ENCODE measurements at regions not wholly inside any gene's neighbourhood (a gene's known extent, or its start where the extent isn't known, plus 50 kb on each side); places are given as distances from the start of the nearest gene placed in this dataset.
A peak's percentile ranks its signal among the peaks of the same experiment; 100 is the strongest.

GRCh38 chr2:226647621-226648518 is 151.8 kb downstream of the IRS1 start:
- H3K9me3 ChIP-seq (ENCODE audit: control insufficient read depth, insufficient read depth, low read depth, low read length) = no peaks in the 10 kb centered on the region
- H2AFZ ChIP-seq (ENCODE audit: low read length) = no peak overlapping the region
- H4K20me1 ChIP-seq (ENCODE audit: control insufficient read depth, extremely low read depth, insufficient read depth, low read length) = no peaks in the 10 kb centered on the region
- H3K9ac ChIP-seq (ENCODE audit: insufficient read depth, low read length) = no peak overlapping the region
- no peak overlapping the region for H3K4me2 ChIP-seq (ENCODE audit: extremely low read depth, insufficient read depth, low read length)
- TF ChIP-seq EZH2 (IDR thresholded peaks at IDR 0.05; ENCODE audit: low read length, missing control alignments) = no peak
- TF ChIP-seq, protein P1, sequence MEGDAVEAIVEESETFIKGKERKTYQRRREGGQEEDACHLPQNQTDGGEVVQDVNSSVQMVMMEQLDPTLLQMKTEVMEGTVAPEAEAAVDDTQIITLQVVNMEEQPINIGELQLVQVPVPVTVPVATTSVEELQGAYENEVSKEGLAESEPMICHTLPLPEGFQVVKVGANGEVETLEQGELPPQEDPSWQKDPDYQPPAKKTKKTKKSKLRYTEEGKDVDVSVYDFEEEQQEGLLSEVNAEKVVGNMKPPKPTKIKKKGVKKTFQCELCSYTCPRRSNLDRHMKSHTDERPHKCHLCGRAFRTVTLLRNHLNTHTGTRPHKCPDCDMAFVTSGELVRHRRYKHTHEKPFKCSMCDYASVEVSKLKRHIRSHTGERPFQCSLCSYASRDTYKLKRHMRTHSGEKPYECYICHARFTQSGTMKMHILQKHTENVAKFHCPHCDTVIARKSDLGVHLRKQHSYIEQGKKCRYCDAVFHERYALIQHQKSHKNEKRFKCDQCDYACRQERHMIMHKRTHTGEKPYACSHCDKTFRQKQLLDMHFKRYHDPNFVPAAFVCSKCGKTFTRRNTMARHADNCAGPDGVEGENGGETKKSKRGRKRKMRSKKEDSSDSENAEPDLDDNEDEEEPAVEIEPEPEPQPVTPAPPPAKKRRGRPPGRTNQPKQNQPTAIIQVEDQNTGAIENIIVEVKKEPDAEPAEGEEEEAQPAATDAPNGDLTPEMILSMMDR (conservative IDR thresholded peaks at IDR 0.05 in 1 of 2, IDR thresholded peaks at IDR 0.05 in 1 of 2; ENCODE audit: low read depth in 1 of 2, low read length in 2 of 2) = no peak
- peak in 1 of 2 donors; percentile 81 for DNase-seq (ENCODE audit: low read depth in 2 of 2)
- no peak overlapping the region for H3K4me3 ChIP-seq (replicated peaks in 1 of 4; ENCODE audit: control extremely low read depth in 1 of 4, insufficient read depth in 1 of 4, low read depth in 3 of 4, low read length in 4 of 4)
- peaks cover 19% of the 10 kb centered on the region for H3K4me1 ChIP-seq (ENCODE audit: control insufficient read depth, extremely low read depth, insufficient read depth, low read length)
- H3K79me2 ChIP-seq (ENCODE audit: control insufficient read depth, insufficient read depth, low read length) = no peaks in the 10 kb centered on the region
- no peak overlapping the region for H3K27ac ChIP-seq (ENCODE audit: insufficient read depth, low read length)
- H3K36me3 ChIP-seq (ENCODE audit: control insufficient read depth, insufficient read depth, low read length) = no peaks in the 10 kb centered on the region
- H3K27me3 ChIP-seq (ENCODE audit: control insufficient read depth, insufficient read depth, low read length) = no peaks in the 10 kb centered on the region

DNA sequence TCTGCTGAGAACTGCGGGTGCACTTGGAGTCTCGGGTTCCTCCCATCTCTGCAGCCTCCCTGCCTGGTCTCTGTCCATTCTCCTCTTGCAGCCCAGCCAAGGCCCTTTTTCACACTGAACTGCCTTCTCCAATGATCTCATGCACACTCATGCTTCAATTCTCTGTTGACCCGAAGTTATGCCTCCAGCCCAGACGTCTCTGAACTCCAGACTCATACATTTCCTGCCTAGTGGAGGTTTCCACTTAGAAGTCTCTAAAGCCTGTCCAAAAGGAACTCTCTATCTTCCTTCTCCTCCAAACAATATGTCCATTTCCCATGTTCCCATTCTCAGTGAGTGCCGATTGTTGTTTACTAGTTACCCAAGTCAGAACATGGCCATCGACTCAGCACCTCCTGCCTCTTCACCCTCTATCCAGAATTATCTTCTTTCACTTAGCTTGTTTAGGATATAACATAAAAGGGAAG is 155.2 kb downstream of the IRS1 start:
- Histone ChIP-seq H4K20me1 (ENCODE audit: control insufficient read depth, extremely low read depth, insufficient read depth, low read length) (no peaks in the 10 kb centered on the region), H2AFZ (ENCODE audit: low read length) (peak overlapping the region; percentile 52), H3K4me2 (ENCODE audit: extremely low read depth, insufficient read depth, low read length) (peak overlapping the region; percentile 28), H3K27me3 (ENCODE audit: control insufficient read depth, insufficient read depth, low read length) (no peaks in the 10 kb centered on the region), H3K4me1 (ENCODE audit: control insufficient read depth, extremely low read depth, insufficient read depth, low read length) (peaks cover 9% of the 10 kb centered on the region), H3K9ac (ENCODE audit: insufficient read depth, low read length) (no peak overlapping the region), H3K27ac (ENCODE audit: insufficient read depth, low read length) (peak overlapping the region; percentile 60), H3K79me2 (ENCODE audit: control insufficient read depth, insufficient read depth, low read length) (no peaks in the 10 kb centered on the region), H3K9me3 (ENCODE audit: control insufficient read depth, insufficient read depth, low read depth, low read length) (no peaks in the 10 kb centered on the region), H3K36me3 (ENCODE audit: control insufficient read depth, insufficient read depth, low read length) (no peaks in the 10 kb centered on the region), H3K4me3 (replicated peaks in 1 of 4; ENCODE audit: control extremely low read depth in 1 of 4, insufficient read depth in 1 of 4, low read depth in 3 of 4, low read length in 4 of 4) (no peak overlapping the region)
- DNase-seq (ENCODE audit: low read depth in 2 of 2) = peak; percentile 67 to 89
- no peak for TF ChIP-seq EZH2 (IDR thresholded peaks at IDR 0.05; ENCODE audit: low read length, missing control alignments)

- H3K27me3 ChIP-seq (ENCODE audit: control insufficient read depth, insufficient read depth, low read length) = no peaks in the 10 kb centered on the region
- no peaks in the 10 kb centered on the region for H3K79me2 ChIP-seq (ENCODE audit: control insufficient read depth, insufficient read depth, low read length)
- H3K27ac ChIP-seq (ENCODE audit: insufficient read depth, low read length) = no peak overlapping the region
- DNase-seq (ENCODE audit: low read depth in 2 of 2) = no peak
- peaks cover 7% of the 10 kb centered on the region for H3K4me1 ChIP-seq (ENCODE audit: control insufficient read depth, extremely low read depth, insufficient read depth, low read length)
- H3K9me3 ChIP-seq (ENCODE audit: control insufficient read depth, insufficient read depth, low read depth, low read length) = no peaks in the 10 kb centered on the region
- no peak overlapping the region for H3K9ac ChIP-seq (ENCODE audit: insufficient read depth, low read length)
- no peak overlapping the region for H2AFZ ChIP-seq (ENCODE audit: low read length)
- no peak overlapping the region for H3K4me3 ChIP-seq (replicated peaks in 1 of 4; ENCODE audit: control extremely low read depth in 1 of 4, insufficient read depth in 1 of 4, low read depth in 3 of 4, low read length in 4 of 4)
- no peak overlapping the region for H3K4me2 ChIP-seq (ENCODE audit: extremely low read depth, insufficient read depth, low read length)
- no peaks in the 10 kb centered on the region for H3K36me3 ChIP-seq (ENCODE audit: control insufficient read depth, insufficient read depth, low read length)
- no peak for TF ChIP-seq EZH2 (IDR thresholded peaks at IDR 0.05; ENCODE audit: low read length, missing control alignments)
- TF ChIP-seq, protein P1 (conservative IDR thresholded peaks at IDR 0.05 in 1 of 2, IDR thresholded peaks at IDR 0.05 in 1 of 2; ENCODE audit: low read depth in 1 of 2, low read length in 2 of 2) = no peak
- H4K20me1 ChIP-seq (ENCODE audit: control insufficient read depth, extremely low read depth, insufficient read depth, low read length) = no peaks in the 10 kb centered on the region
These were observed 155.7 kb downstream of the IRS1 start for GRCh38 chr2:226643946-226644282.
